IPS-20b (cell line): ENCODE measurements at regions not wholly inside any gene's neighbourhood (a gene's known extent, or its start where the extent isn't known, plus 50 kb on each side); places are given as distances from the start of the nearest gene placed in this dataset.

Experiments
- H3K27ac ChIP-seq: one replicate; pipeline ENCODE4 v1.5.1; 2013; ENCODE audit warnings: low read length
- H3K27me3 ChIP-seq: 2 replicates; pipeline ENCODE4 v1.6.1; 2013; ENCODE audit warnings: mild to moderate bottlenecking, low read length, inconsistent platforms; ENCODE audit not compliant: insufficient read depth
- H3K36me3 ChIP-seq: 2 replicates; pipeline ENCODE4 v1.6.1; 2013; ENCODE audit warnings: low read depth, mild to moderate bottlenecking, inconsistent platforms, low read length, moderate library complexity; ENCODE audit not compliant: insufficient read depth
- H3K4me1 ChIP-seq: 2 replicates; pipeline ENCODE4 v1.6.1; 2013; ENCODE audit warnings: mild to moderate bottlenecking, control low read depth, inconsistent platforms, low read length, moderate library complexity; ENCODE audit not compliant: insufficient read depth
- H3K4me3 ChIP-seq: 2 replicates; pipeline ENCODE4 v1.5.1; 2013; ENCODE audit warnings: mild to moderate bottlenecking, low read length, inconsistent platforms
- H3K9ac ChIP-seq: 2 replicates; pipeline ENCODE4 v1.6.1; 2013; ENCODE audit warnings: low read depth, mild to moderate bottlenecking, inconsistent platforms, low read length, moderate library complexity
- H3K9me3 ChIP-seq: 2 replicates; pipeline ENCODE4 v1.6.1; 2013; ENCODE audit warnings: mild to moderate bottlenecking, low read depth, low read length, inconsistent platforms; ENCODE audit not compliant: insufficient read depth

DNA sequence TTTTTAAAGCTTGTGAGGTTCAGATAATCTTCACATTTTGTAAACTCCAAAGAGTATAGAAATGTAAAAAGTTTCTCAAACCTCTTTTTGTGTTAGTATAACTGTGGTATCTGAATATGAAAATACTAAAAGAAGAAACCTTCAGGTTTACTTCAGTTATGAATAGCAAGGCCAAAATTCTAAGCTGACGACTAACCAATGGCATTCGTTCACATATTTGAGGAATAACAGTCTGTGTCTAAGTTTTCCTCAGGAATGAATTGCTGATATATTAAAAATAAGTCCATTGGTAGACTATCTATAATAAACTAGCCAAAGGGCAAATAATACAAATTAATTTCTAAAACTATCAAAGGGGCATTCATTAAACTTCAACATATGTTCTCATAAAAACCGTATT, 206.0 kb downstream of the CXCL12 start:
- Histone ChIP-seq H3K27ac (no peak overlapping the region), H3K27me3 (no peaks in the 10 kb centered on the region), H3K9me3 (no peaks in the 10 kb centered on the region)

DNA sequence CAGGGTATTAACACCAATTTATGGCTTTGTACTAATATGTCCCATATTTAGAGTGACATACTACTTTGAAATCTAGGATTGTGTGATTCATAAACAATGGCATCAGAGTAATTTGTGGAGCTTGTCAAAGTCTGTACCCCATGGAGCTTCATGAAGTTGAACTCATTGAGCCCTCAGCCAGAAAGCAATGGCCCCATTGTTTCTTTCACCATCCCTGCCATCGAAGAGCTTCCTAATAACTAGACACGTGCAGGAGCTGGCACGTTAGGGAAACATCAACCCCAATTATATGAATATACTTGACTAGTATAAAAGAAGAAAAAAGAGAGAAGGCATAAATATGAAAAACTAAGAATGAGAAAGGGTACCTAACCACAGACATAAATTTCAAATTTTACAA, 206.6 kb downstream of the CXCL12 start:
- H3K36me3 ChIP-seq: no peaks in the 10 kb centered on the region
- no peaks in the 10 kb centered on the region for H3K9me3 ChIP-seq
- no peak overlapping the region for H3K27ac ChIP-seq
- no peak overlapping the region for H3K4me3 ChIP-seq
- H3K27me3 ChIP-seq: no peaks in the 10 kb centered on the region
- no peak overlapping the region for H3K9ac ChIP-seq
- H3K4me1 ChIP-seq: no peaks in the 10 kb centered on the region

More for the DNA sequence above, 206.0 kb downstream of the CXCL12 start:
- no peak overlapping the region for H3K9ac ChIP-seq
- H3K4me1 ChIP-seq: no peaks in the 10 kb centered on the region
- no peaks in the 10 kb centered on the region for H3K36me3 ChIP-seq
- no peak overlapping the region for H3K4me3 ChIP-seq

DNA sequence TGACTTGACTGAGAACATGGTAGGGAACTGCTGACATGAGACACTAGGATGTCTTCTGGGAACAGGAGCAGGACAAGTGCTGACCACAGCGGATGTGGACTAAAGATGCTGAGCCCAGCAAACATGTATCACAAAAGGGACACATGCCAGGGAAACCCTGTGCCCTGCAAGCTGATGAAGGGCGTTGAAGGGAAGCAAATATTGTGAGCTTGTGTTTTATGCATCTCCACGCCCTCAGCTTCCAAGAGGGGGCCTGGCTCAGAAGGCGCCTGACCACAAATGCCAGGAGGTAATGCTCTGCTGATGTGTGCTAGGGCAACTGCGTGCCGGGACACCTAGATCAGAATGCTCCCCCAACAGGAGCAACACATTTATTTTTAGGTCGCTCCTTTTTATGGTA, 207.3 kb downstream of the CXCL12 start:
- H3K9ac ChIP-seq: no peak overlapping the region
- H3K27ac ChIP-seq: no peak overlapping the region
- no peaks in the 10 kb centered on the region for H3K27me3 ChIP-seq
- no peaks in the 10 kb centered on the region for H3K9me3 ChIP-seq
- H3K4me3 ChIP-seq: no peak overlapping the region
- no peaks in the 10 kb centered on the region for H3K4me1 ChIP-seq
- H3K36me3 ChIP-seq: no peaks in the 10 kb centered on the region

DNA sequence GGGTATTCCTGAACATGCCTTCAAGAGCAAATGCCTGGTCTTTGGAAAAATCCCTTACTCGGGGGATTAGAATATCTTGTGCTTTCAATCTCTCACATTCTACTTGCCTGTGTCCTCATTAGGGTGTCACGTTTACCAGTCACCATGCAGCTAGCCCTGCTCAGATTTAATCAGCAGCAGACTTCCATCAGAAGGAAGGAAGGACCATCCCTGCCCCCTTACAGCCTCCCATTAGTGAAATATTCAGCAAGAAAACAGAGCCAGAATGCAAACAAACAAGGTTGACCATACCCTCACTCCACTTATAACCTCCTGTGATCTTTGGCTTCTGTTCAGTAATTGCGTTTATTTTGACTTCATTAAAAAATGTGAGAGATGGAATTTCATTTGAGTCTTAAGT, 208.6 kb downstream of the CXCL12 start:
- no peaks in the 10 kb centered on the region for H3K9me3 ChIP-seq
- H3K36me3 ChIP-seq: no peaks in the 10 kb centered on the region
- no peak overlapping the region for H3K4me3 ChIP-seq
- no peaks in the 10 kb centered on the region for H3K4me1 ChIP-seq
- no peaks in the 10 kb centered on the region for H3K27me3 ChIP-seq
- H3K27ac ChIP-seq: no peak overlapping the region
- no peak overlapping the region for H3K9ac ChIP-seq

DNA sequence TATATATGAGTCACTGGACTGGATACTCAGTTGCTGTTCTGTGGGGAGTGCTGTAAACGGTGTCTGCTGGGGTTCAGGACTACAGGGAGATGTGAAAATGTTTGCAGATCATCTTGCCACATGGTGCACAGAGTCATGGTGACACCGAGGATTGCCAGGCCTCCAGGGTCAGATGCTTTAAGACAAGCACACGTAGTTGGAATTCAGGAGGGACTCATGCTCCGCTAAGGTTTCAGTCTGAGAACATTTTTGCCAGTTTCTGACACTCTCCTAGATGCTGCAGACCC, 211.3 kb downstream of the CXCL12 start:
- no peak overlapping the region for H3K27ac ChIP-seq
- H3K9ac ChIP-seq: no peak overlapping the region

DNA sequence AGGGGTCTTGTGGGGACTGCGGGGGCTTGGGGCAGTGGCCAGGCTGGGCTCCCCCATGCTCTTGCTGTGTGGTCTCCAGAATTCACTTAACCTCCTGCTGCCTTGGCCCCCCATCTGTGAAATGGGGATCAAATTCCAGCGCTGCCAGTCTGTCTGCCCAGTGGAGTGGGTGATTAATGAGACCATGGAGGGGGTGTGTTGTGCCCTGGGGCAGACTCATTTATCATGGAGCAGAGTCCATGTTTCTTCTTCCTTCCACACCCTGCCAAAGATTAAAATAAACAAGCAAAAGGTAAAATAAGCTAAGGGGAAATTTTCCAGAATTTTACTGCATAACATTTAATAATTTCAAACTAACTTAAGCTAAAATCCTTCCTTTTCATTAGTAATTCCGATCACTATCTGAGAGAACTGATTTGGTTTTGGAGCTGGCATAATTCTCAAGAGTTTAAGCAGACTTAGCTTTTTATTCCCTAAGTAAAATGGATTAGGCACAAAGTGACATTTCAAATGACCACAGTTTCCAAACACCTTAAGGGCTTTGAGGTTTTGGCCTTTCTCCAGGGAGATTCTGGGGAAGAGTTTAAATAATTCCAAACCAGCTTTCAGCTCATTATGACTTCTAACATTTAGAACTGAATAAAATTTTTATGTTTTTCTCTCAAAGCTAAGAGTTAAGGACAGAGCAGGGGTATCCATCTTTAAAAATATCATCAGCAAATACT, 211.9 kb downstream of the CXCL12 start:
- no peaks in the 10 kb centered on the region for H3K4me1 ChIP-seq
- no peaks in the 10 kb centered on the region for H3K36me3 ChIP-seq
- no peak overlapping the region for H3K4me3 ChIP-seq
- no peak overlapping the region for H3K9ac ChIP-seq
- H3K9me3 ChIP-seq: no peaks in the 10 kb centered on the region
- H3K27me3 ChIP-seq: no peaks in the 10 kb centered on the region
- no peak overlapping the region for H3K27ac ChIP-seq

More for the DNA sequence above, 211.3 kb downstream of the CXCL12 start:
- no peaks in the 10 kb centered on the region for H3K36me3 ChIP-seq
- H3K4me3 ChIP-seq: no peak overlapping the region
- no peaks in the 10 kb centered on the region for H3K4me1 ChIP-seq
- no peaks in the 10 kb centered on the region for H3K9me3 ChIP-seq
- no peaks in the 10 kb centered on the region for H3K27me3 ChIP-seq

DNA sequence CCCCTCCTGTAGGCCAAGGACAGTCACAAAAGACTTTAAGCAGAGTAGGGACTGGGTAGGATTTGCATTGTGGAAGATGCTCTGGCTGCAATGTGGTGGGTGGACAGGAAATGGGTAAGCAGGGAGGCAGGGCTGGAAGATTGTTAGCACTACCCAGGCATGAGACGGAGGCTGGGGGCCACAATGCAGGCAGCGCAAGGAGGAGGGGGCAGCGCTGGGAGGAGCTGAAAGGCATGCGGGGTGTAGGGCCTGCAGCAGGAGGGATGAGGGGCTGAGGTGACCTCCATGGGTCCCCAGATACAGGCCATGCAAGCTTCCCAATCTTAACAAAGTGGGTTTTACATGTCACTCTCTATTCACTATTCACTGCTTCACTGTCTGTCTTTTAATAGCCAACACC, 213.1 kb downstream of the CXCL12 start:
- Histone ChIP-seq H3K27ac (no peak overlapping the region), H3K4me3 (no peak overlapping the region), H3K9me3 (no peaks in the 10 kb centered on the region), H3K27me3 (no peaks in the 10 kb centered on the region), H3K36me3 (no peaks in the 10 kb centered on the region), H3K9ac (no peak overlapping the region), H3K4me1 (no peaks in the 10 kb centered on the region)

DNA sequence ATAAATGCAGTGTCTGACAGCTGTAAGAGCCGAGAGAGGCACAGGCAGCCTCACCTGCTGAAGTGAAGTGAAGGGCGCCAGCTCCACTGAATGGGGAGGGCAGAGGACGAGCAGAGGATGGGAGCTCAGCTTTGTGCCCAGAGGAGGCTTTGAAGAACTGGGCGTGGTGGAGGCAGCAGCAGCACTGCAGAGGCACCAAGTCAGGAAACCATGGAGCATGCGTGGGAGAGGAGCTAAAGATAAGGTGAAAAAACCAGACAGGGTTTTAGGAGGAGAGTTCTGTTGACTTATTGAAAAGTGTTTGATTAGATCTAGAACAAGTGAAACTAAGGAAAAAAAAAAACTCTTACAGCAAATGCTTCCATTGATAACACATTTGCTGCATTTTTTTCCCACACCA, 216.4 kb downstream of the CXCL12 start:
- no peaks in the 10 kb centered on the region for H3K4me1 ChIP-seq
- no peak overlapping the region for H3K4me3 ChIP-seq
- H3K27me3 ChIP-seq: no peaks in the 10 kb centered on the region
- no peak overlapping the region for H3K27ac ChIP-seq
- H3K36me3 ChIP-seq: no peaks in the 10 kb centered on the region
- H3K9me3 ChIP-seq: no peaks in the 10 kb centered on the region
- no peak overlapping the region for H3K9ac ChIP-seq

DNA sequence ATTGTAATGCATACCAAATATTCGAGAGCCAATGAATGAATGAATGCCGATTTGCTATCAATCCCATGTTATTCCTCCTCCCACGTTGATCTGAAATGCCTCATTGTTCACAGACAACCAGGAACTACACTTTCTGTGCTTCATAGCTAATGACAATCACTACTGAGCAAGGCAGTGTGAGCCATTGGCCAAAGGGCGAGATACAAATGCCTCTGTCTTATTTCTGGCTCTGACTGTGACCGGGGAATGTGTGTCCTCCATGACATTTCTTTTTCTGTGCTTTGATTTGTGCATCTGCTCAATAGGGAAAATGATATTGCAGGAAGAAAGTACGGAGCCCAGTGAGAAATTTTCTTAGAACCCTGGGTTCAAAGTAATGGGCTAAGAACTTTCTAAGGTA, 217.1 kb downstream of the CXCL12 start:
- Histone ChIP-seq H3K27me3 (no peaks in the 10 kb centered on the region), H3K9ac (no peak overlapping the region), H3K9me3 (no peaks in the 10 kb centered on the region), H3K4me1 (no peaks in the 10 kb centered on the region), H3K36me3 (no peaks in the 10 kb centered on the region), H3K4me3 (no peak overlapping the region), H3K27ac (no peak overlapping the region)

DNA sequence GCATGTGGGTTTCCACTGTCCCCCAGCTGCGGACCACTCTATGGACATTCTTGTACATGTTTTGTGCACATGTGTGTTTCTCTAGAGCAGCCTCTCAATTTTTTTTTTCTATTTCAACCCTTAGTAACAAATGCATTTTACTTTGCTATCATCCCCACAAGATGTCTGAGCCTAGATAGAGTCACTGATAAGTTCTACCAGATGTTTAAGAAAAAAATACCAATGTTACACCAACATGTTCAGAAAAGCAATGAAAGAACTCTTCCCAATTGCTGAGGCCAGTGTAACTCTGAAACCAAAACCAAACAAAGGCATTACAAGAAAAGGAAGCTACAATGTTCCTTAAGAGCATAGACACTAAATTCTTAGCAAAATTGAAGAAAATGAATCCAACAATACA, 218.5 kb downstream of the CXCL12 start:
- Histone ChIP-seq H3K4me1 (no peaks in the 10 kb centered on the region), H3K36me3 (no peaks in the 10 kb centered on the region), H3K27ac (no peak overlapping the region), H3K4me3 (no peak overlapping the region), H3K9me3 (no peaks in the 10 kb centered on the region), H3K9ac (no peak overlapping the region), H3K27me3 (no peaks in the 10 kb centered on the region)

DNA sequence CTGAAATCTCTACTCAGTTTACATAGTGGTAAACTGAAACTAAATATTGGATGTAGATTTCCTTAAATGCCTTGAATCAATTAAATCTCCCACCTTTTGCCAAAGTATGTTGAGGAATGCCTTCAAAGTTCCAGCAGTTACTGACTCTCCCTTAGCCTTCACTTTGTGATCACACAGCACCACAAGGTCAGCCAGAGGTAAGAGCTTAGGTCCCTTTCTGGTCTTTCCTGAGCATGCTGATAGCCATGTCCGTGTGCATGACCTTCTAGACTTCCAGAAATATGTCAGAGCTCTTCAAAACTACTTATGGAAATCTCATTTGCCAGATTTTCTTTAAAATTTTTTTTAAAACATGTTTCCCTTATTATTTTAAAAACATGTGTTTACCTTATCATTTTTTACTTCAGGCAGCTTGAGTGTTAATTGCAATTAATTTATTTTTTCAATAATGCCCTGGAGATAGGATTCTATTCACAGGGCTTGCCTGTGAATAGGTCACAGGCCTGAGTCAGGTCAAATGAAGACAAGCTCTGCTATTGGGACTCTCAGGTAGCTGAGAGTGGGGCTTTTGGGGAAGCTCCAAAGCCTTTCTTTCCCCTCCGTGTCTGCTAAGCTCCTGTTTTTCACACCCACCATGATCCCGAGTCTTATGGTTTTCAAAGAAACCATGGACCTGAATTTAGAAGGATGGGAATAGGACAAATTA, 220.5 kb downstream of the CXCL12 start:
- Histone ChIP-seq H3K4me1 (no peaks in the 10 kb centered on the region), H3K27ac (no peak overlapping the region), H3K4me3 (no peak overlapping the region), H3K27me3 (no peaks in the 10 kb centered on the region), H3K9me3 (no peaks in the 10 kb centered on the region), H3K36me3 (no peaks in the 10 kb centered on the region), H3K9ac (no peak overlapping the region)

DNA sequence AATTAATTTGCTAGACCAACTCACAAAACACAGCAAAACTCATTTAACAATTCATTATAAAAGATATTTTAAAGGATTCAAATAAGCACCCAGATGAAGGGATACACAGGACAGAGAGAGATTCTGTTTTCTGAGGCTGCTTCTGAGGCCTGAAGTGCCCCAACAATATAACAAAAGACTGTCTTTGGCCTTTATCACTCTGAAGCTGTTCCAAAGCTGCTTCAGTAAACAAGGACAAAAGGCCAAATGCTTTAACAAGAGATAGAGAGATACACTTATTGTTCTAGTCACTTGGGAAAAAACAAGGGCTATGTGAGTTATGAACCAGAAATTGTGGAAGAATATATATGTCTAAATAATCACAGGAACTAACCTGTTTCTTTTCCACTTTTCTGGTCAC, 223.7 kb downstream of the CXCL12 start:
- Histone ChIP-seq H3K36me3 (no peaks in the 10 kb centered on the region), H3K4me3 (no peak overlapping the region), H3K27ac (no peak overlapping the region), H3K4me1 (no peaks in the 10 kb centered on the region), H3K27me3 (no peaks in the 10 kb centered on the region), H3K9ac (no peak overlapping the region), H3K9me3 (peaks cover 6% of the 10 kb centered on the region; the same call in 1 of the 2 replicates)
